ENCODE measurements at regions not wholly inside any gene's neighbourhood (a gene's known extent, or its start where the extent isn't known, plus 50 kb on each side); places are given as distances from the start of the nearest gene placed in this dataset.

DNA sequence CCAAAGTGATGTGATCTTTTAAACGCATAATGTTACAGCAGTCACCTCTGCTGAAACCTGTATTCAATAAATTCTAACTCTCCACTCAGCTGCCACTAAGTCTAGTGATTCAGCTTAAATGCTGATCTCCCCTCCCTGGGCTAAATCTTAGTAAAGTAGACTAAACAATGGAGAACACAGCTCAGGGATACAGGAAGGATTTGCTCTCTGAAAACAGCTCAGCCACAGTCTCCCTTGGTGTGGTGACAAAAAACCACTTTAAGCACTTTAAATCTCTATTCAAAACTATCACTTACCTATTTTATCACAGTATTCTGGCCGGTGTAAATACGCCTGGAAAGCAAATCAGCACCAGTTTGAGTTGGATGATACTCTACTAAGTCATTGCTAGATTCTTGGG, 130.6 kb downstream of the RFX6 start:
- no peak for DNase-seq (ENCODE audit: extremely low read depth in 1 of 4, low spot score in 3 of 4)
- no peaks in the 10 kb centered on the region for H3K79me2 ChIP-seq (ENCODE audit: control insufficient read depth, insufficient read depth, low read length)
- in situ Hi-C loops (cut with MboI): no loop called here
- ATAC-seq: no peak
- H3K36me3 ChIP-seq (ENCODE audit: control insufficient read depth, insufficient read depth, low read length): no peaks in the 10 kb centered on the region
- FAIRE-seq: no peak
- no peak overlapping the region for H3K4me3 ChIP-seq
- H3K4me1 ChIP-seq (replicated peaks in 1 of 2; ENCODE audit: control insufficient read depth in 2 of 2, insufficient read depth in 2 of 2, low read length in 2 of 2): no peaks in the 10 kb centered on the region
- no peak overlapping the region for H3K9ac ChIP-seq (ENCODE audit: insufficient read depth in 1 of 2, low read depth in 2 of 2, low read length in 2 of 2)
- no peak overlapping the region for H2AFZ ChIP-seq (ENCODE audit: low read depth, low read length)
- H3K4me2 ChIP-seq (ENCODE audit: insufficient read depth, low read length): no peak overlapping the region
- intact Hi-C loops (cut with micrococcal nuclease): no loop called here
- no peaks in the 10 kb centered on the region for H3K9me3 ChIP-seq (replicated peaks; ENCODE audit: control insufficient read depth, insufficient read depth, low read depth, low read length)
- ChIA-PET CTCF (ENCODE audit: low intra/inter-chr PET ratio) (no interaction called here), POLR2A (no interaction called here)
- 0% methylated on average over 3 of the region's 3 CpGs for WGBS (ENCODE audit: insufficient coverage, low coverage, missing lambda C conversion rate)
- TF ChIP-seq POLR2AphosphoS2 (IDR thresholded peaks at IDR 0.05; ENCODE audit: low read length) (no peak), FOSL1 (tag; conservative IDR thresholded peaks at IDR 0.05) (no peak), GTF2A2 (tag; IDR thresholded peaks at IDR 0.05) (no peak), MAZ (CRISPR knock-in tag; conservative IDR thresholded peaks at IDR 0.05 in 1 of 2, IDR thresholded peaks at IDR 0.05 in 1 of 2) (no peak), ELF4 (CRISPR knock-in tag; IDR thresholded peaks at IDR 0.05) (no peak), ETS2 (tag; IDR thresholded peaks at IDR 0.05; ENCODE audit: borderline replicate concordance, poor library complexity, severe bottlenecking) (no peak), ESRRA (IDR thresholded peaks at IDR 0.05; ENCODE audit: borderline replicate concordance, low read depth) (no peak), MCM3 (IDR thresholded peaks at IDR 0.05) (no peak), NFXL1 (CRISPR knock-in tag; IDR thresholded peaks at IDR 0.05) (no peak), SRF (CRISPR knock-in tag; IDR thresholded peaks at IDR 0.05) (no peak), FOXK2 (conservative IDR thresholded peaks at IDR 0.05 in 1 of 2, IDR thresholded peaks at IDR 0.05 in 1 of 2; ENCODE audit: low read depth in 2 of 2) (no peak), SIX5 (IDR thresholded peaks at IDR 0.05; ENCODE audit: borderline replicate concordance in 1 of 2, insufficient read depth in 1 of 2, low read depth in 1 of 2, low read length in 2 of 2) (no peak), ZBTB8A (IDR thresholded peaks at IDR 0.05; ENCODE audit: partially characterized antibody) (no peak), ETV1 (tag; conservative IDR thresholded peaks at IDR 0.05; ENCODE audit: low read depth) (no peak), ZFP30 (CRISPR knock-in tag; IDR thresholded peaks at IDR 0.05; ENCODE audit: borderline replicate concordance) (no peak)
- TF ChIP-seq, protein P1, sequence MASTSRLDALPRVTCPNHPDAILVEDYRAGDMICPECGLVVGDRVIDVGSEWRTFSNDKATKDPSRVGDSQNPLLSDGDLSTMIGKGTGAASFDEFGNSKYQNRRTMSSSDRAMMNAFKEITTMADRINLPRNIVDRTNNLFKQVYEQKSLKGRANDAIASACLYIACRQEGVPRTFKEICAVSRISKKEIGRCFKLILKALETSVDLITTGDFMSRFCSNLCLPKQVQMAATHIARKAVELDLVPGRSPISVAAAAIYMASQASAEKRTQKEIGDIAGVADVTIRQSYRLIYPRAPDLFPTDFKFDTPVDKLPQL (IDR thresholded peaks at IDR 0.05; ENCODE audit: extremely low read depth, insufficient read length): no peak
- TF ChIP-seq, protein P2, sequence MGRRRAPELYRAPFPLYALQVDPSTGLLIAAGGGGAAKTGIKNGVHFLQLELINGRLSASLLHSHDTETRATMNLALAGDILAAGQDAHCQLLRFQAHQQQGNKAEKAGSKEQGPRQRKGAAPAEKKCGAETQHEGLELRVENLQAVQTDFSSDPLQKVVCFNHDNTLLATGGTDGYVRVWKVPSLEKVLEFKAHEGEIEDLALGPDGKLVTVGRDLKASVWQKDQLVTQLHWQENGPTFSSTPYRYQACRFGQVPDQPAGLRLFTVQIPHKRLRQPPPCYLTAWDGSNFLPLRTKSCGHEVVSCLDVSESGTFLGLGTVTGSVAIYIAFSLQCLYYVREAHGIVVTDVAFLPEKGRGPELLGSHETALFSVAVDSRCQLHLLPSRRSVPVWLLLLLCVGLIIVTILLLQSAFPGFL (CRISPR knock-in tag; IDR thresholded peaks at IDR 0.05): no peak
- TF ChIP-seq, protein P3, sequence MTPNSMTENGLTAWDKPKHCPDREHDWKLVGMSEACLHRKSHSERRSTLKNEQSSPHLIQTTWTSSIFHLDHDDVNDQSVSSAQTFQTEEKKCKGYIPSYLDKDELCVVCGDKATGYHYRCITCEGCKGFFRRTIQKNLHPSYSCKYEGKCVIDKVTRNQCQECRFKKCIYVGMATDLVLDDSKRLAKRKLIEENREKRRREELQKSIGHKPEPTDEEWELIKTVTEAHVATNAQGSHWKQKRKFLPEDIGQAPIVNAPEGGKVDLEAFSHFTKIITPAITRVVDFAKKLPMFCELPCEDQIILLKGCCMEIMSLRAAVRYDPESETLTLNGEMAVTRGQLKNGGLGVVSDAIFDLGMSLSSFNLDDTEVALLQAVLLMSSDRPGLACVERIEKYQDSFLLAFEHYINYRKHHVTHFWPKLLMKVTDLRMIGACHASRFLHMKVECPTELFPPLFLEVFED (CRISPR knock-in tag; conservative IDR thresholded peaks at IDR 0.05): no peak
- TF ChIP-seq, protein P4, sequence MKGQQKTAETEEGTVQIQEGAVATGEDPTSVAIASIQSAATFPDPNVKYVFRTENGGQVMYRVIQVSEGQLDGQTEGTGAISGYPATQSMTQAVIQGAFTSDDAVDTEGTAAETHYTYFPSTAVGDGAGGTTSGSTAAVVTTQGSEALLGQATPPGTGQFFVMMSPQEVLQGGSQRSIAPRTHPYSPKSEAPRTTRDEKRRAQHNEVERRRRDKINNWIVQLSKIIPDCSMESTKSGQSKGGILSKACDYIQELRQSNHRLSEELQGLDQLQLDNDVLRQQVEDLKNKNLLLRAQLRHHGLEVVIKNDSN (CRISPR knock-in tag; IDR thresholded peaks at IDR 0.05): no peak
- no peaks in the 10 kb centered on the region for H4K20me1 ChIP-seq (replicated peaks; ENCODE audit: control insufficient read depth, insufficient read depth, low read length)
- no peaks in the 10 kb centered on the region for H3K27me3 ChIP-seq (ENCODE audit: control insufficient read depth in 2 of 2, insufficient read depth in 2 of 2, low read length in 2 of 2)
- no peaks in the 10 kb centered on the region for H3K9me1 ChIP-seq (ENCODE audit: control insufficient read depth, insufficient read depth, low read length)
- H3K27ac ChIP-seq (ENCODE audit: extremely low read depth, low read depth, low read length): no peak overlapping the region
- no TSS peak for BruUV-seq (replicated peaks)
